SU-DHL-6 (cell line): ENCODE measurements at regions not wholly inside any gene's neighbourhood (a gene's known extent, or its start where the extent isn't known, plus 50 kb on each side); places are given as distances from the start of the nearest gene placed in this dataset.

Experiments
- H2AFZ ChIP-seq: fragments of 200-600 bp; sonication (generic); 2 replicates; pipeline ENCODE4 v1.6.1; 2014; ENCODE audit warnings: low read depth, mild to moderate bottlenecking, moderate library complexity, mixed read lengths, antibody characterized with exemption, low read length; ENCODE audit not compliant: severe bottlenecking
- H3F3A ChIP-seq: fragments of 200-600 bp; shearing (Covaris generic); 2 replicates; pipeline ENCODE4 v1.6.0; 2016; ENCODE audit warnings: antibody characterized with exemption, mild to moderate bottlenecking; ENCODE audit not compliant: insufficient read depth
- H3K27ac ChIP-seq: fragments of 200-600 bp; sonication (generic); 2 replicates; pipeline ENCODE4 v1.5.1; 2016; ENCODE audit warnings: low read depth, mild to moderate bottlenecking, low read length, moderate library complexity, mixed read lengths
- H3K27me3 ChIP-seq: fragments of 200-600 bp; sonication (generic), shearing (Covaris generic); 2 replicates; pipeline ENCODE4 v1.6.0; 2014; ENCODE audit warnings: mild to moderate bottlenecking, low read length
- H3K36me3 ChIP-seq: fragments of 200-600 bp; sonication (generic); 2 replicates; pipeline ENCODE4 v1.6.1; 2014; ENCODE audit warnings: mild to moderate bottlenecking, low read length, mixed read lengths
- H3K4me2 ChIP-seq: fragments of 300-600, 200-600 bp; shearing (Covaris generic), sonication (generic); 2 replicates; pipeline ENCODE4 v1.6.0; 2014; ENCODE audit warnings: low read length, low read depth, mild to moderate bottlenecking; ENCODE audit not compliant: poor library complexity, severe bottlenecking
- H3K4me3 ChIP-seq: fragments of 200-600 bp; sonication (generic); 2 replicates; pipeline ENCODE4 v1.5.1; 2014; ENCODE audit warnings: antibody characterized with exemption, low read length, mild to moderate bottlenecking, mixed read lengths; ENCODE audit not compliant: insufficient read depth, poor library complexity, severe bottlenecking
- H3K79me2 ChIP-seq: fragments of 200-600 bp; sonication (generic); 2 replicates; pipeline ENCODE4 v1.6.1; 2014; ENCODE audit warnings: mild to moderate bottlenecking, low read length, moderate library complexity; ENCODE audit not compliant: insufficient read depth
- H3K9ac ChIP-seq: fragments of 200-600 bp; sonication (generic); 2 replicates; pipeline ENCODE4 v1.7.0; 2014; ENCODE audit warnings: mild to moderate bottlenecking, low read length
- H3K9me2 ChIP-seq: fragments of 200-600 bp; sonication (generic); replicated peaks from 2 replicates; pipeline ENCODE4 v1.6.1; 2014; ENCODE audit warnings: low read length; ENCODE audit not compliant: insufficient read depth
- H3K9me3 ChIP-seq: fragments of 200-600 bp; sonication (generic); 2 replicates; pipeline ENCODE4 v1.6.1; 2014; ENCODE audit warnings: low read length, mixed read lengths; ENCODE audit not compliant: insufficient read depth
- H4K20me1 ChIP-seq: fragments of 200-600 bp; sonication (generic); 2 replicates; pipeline ENCODE4 v1.6.1; 2014; ENCODE audit warnings: low read depth, mild to moderate bottlenecking, antibody characterized with exemption, low read length, moderate library complexity, mixed read lengths
- EZH2phosphoT487 ChIP-seq: fragments of 200-600 bp; sonication (generic), shearing (Covaris generic); conservative IDR thresholded peaks from 2 replicates; pipeline ENCODE4 v1.6.1; 2018; ENCODE audit warnings: mild to moderate bottlenecking, antibody characterized with exemption, low read length, moderate library complexity, mixed read lengths
- TF ChIP-seq, protein P1 (sequence below): fragments of 200-600 bp; sonication (generic); IDR thresholded peaks from one replicate; pipeline ENCODE4 v1.5.1; 2017; ENCODE audit warnings: antibody characterized with exemption, mild to moderate bottlenecking, low read length, moderate library complexity; ENCODE audit not compliant: insufficient read depth, poor library complexity, severe bottlenecking

GRCh38 chr10:129389194-129389593 is 77.8 kb upstream of the MGMT start:
- H4K20me1 ChIP-seq, result no peaks in the 10 kb centered on the region
- H3K4me3 ChIP-seq, result no peak overlapping the region
- H3K36me3 ChIP-seq, result no peaks in the 10 kb centered on the region
- H3K27me3 ChIP-seq, result no peaks in the 10 kb centered on the region
- H3K9me2 ChIP-seq, result no peaks in the 10 kb centered on the region
- H3K79me2 ChIP-seq, result no peaks in the 10 kb centered on the region
- no peaks in the 10 kb centered on the region for H3K9me3 ChIP-seq
- no peak overlapping the region for H2AFZ ChIP-seq
- no peak overlapping the region for H3K9ac ChIP-seq
- H3K27ac ChIP-seq, result no peak overlapping the region
- H3F3A ChIP-seq, result no peaks in the 10 kb centered on the region
- no peak overlapping the region for H3K4me2 ChIP-seq
- TF ChIP-seq EZH2phosphoT487, result no peak
- TF ChIP-seq, protein P1, sequence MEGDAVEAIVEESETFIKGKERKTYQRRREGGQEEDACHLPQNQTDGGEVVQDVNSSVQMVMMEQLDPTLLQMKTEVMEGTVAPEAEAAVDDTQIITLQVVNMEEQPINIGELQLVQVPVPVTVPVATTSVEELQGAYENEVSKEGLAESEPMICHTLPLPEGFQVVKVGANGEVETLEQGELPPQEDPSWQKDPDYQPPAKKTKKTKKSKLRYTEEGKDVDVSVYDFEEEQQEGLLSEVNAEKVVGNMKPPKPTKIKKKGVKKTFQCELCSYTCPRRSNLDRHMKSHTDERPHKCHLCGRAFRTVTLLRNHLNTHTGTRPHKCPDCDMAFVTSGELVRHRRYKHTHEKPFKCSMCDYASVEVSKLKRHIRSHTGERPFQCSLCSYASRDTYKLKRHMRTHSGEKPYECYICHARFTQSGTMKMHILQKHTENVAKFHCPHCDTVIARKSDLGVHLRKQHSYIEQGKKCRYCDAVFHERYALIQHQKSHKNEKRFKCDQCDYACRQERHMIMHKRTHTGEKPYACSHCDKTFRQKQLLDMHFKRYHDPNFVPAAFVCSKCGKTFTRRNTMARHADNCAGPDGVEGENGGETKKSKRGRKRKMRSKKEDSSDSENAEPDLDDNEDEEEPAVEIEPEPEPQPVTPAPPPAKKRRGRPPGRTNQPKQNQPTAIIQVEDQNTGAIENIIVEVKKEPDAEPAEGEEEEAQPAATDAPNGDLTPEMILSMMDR, result no peak

- H3K79me2 ChIP-seq, result no peaks in the 10 kb centered on the region
- H3F3A ChIP-seq, result no peaks in the 10 kb centered on the region
- H4K20me1 ChIP-seq, result no peaks in the 10 kb centered on the region
- H3K9me2 ChIP-seq, result no peaks in the 10 kb centered on the region
- no peak for TF ChIP-seq EZH2phosphoT487
- TF ChIP-seq, protein P1, result no peak
- H3K9me3 ChIP-seq, result no peaks in the 10 kb centered on the region
- no peak overlapping the region for H3K4me3 ChIP-seq
- H3K27ac ChIP-seq, result no peak overlapping the region
- no peak overlapping the region for H2AFZ ChIP-seq
- H3K9ac ChIP-seq, result no peak overlapping the region
- H3K27me3 ChIP-seq, result no peaks in the 10 kb centered on the region
- H3K4me2 ChIP-seq, result no peak overlapping the region
- H3K36me3 ChIP-seq, result no peaks in the 10 kb centered on the region
These were observed 76.9 kb upstream of the MGMT start for GRCh38 chr10:129390147-129390546.

DNA sequence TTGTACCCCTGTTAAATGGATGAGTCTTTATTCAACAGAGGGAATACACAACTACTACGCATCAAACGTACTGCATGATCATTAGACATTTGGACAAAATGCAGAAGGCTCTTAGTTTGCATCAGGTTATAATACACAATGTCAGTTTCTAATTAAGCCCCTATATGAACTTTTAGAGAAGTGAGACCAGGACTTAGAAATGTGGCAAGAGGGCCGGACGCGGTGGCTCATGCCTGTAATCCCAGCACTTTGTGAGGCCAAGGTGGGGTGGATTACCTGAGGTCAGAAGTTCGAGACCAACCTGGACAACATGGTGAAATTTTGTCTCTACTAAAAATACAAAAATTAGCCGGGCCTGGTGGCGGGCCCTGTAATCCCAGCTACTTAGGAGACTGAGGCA is 76.3 kb upstream of the MGMT start:
- no peak overlapping the region for H3K4me2 ChIP-seq
- H3K27me3 ChIP-seq, result no peaks in the 10 kb centered on the region
- no peaks in the 10 kb centered on the region for H4K20me1 ChIP-seq

More for the DNA sequence above, 76.3 kb upstream of the MGMT start:
- H3K79me2 ChIP-seq, result no peaks in the 10 kb centered on the region
- H3K4me3 ChIP-seq, result no peak overlapping the region
- no peak overlapping the region for H3K9ac ChIP-seq
- TF ChIP-seq EZH2phosphoT487, result no peak
- TF ChIP-seq, protein P1, result no peak
- H3K36me3 ChIP-seq, result no peaks in the 10 kb centered on the region
- H3K9me2 ChIP-seq, result no peaks in the 10 kb centered on the region
- H3K9me3 ChIP-seq, result no peaks in the 10 kb centered on the region
- H3K27ac ChIP-seq, result no peak overlapping the region
- no peak overlapping the region for H2AFZ ChIP-seq
- no peaks in the 10 kb centered on the region for H3F3A ChIP-seq
